ENCODE measurements at regions not wholly inside any gene's neighbourhood (a gene's known extent, or its start where the extent isn't known, plus 50 kb on each side); places are given as distances from the start of the nearest gene placed in this dataset.

DNA sequence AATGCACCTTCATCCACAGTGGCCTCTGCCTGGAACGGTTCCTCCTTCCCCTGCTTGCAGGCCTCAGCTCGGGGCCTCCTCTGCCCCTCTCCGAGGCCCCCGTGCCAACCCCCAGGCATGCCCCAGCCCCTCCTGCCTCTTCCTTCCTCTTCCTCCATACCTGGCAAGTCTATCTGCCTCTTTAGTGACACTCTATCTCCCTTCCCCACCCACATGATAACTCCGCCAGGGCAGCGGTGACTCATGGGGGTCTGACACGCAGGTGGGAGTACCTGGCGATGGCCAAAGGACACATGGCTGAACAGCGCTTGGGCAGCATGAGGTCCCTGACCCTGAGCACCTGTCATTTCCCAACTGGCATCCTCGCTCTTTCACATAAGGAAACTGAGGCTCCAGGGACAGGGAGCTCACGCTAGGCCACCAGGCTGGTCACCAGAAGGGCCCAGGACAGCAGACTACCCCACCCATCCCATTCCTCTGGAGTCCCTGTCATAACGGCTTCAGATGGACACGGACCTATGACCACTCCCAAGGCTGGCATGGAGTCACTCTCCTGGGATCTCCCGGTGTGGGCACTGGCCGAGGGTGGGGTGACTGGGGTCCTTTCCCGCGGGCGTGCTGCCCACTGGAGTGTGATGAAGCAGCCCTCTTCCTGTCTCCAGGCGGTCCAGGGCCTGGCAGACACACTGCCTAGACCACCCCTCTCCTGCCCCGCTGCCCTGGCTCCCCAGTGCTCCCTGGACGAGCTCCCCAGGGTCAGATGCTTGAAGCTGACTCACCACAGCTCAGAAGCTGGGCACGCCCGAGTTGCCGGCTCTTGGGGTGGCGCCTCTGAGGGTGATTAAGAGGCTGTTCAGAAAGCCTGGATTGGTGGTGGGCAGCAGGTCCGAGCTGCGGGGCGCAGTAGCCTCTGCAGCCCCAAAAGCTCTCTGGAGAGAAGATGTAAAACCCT is 100.6 kb downstream of the ENGASE start:
- TF ChIP-seq SREBF2 (IDR thresholded peaks at IDR 0.05): no peak
- POLR2A ChIA-PET: no interaction called here
- no peak for FAIRE-seq
- Histone ChIP-seq H3K27ac (peak overlapping the region in 1 of 2 experiments; percentile 28; a peak in 1 of 6 replicates), H3K4me3 (no peak overlapping the region), H3K4me1 (peaks cover 11% of the 10 kb centered on the region; the same call in 1 of the 3 replicates), H3K9me3 (no peaks in the 10 kb centered on the region), H3K4me2 (peak overlapping the region; percentile 22; the same call in 2 of the 3 replicates)
- peak in 1 of 2 experiments; percentile 24 for DNase-seq (ENCODE audit: low read depth in 1 of 2, low spot score in 1 of 2)
- CTCF ChIA-PET: interaction anchor here (0.5 to 13.2 kb wide), 6 partner anchors 13 to 217 kb away, joined by 3 to 125 read pairs (median 10); no protein-coding TSS in a partner anchor
- WGBS (ENCODE audit: missing lambda C conversion rate): 72% methylated on average over 15 of the region's 28 CpGs
- ATAC-seq: peak; percentile 44 to 49; a peak in 4 of 6 replicates

DNA sequence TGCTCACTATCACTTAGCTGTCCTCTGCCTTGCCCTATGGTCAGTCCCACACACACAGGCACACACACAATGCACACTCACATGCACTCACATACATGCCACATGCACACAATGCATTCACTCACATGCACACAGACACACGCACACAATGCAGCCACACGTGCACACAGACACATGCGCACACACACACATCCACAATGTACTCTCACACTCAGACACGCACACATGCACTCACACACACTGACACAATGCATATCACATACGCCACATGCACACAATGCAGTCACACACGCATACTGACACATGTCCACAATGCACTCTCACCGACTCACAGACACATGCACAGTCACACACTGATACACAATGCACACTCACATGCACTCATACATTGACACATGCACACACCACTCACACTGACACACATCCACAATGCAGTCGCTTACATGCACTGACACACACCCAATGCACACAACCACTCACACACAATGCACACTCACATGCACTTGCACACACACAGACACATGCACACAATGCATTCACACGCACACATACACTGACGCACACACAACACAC is 99.7 kb downstream of the ENGASE start:
- no peak for FAIRE-seq
- TF ChIP-seq RCOR1 (IDR thresholded peaks at IDR 0.05; ENCODE audit: low read depth, low read length) (no peak), BHLHE40 (IDR thresholded peaks at IDR 0.05; ENCODE audit: low read depth, low read length) (no peak), NR3C1 (IDR thresholded peaks at IDR 0.05) (no peak), PHF8 (IDR thresholded peaks at IDR 0.05; ENCODE audit: borderline replicate concordance, low read depth) (no peak), SMC3 (IDR thresholded peaks at IDR 0.05) (no peak), POLR2A (IDR thresholded peaks at IDR 0.05; ENCODE audit: low read length) (no peak; the same call in 1 of the 2 replicates), FOXS1 (CRISPR knock-in tag; IDR thresholded peaks at IDR 0.05) (no peak), CBX2 (IDR thresholded peaks at IDR 0.05; ENCODE audit: borderline replicate concordance, low read depth) (no peak), MYC (IDR thresholded peaks at IDR 0.05; ENCODE audit: borderline replicate concordance, low read length) (no peak), MAFK (IDR thresholded peaks at IDR 0.05; ENCODE audit: partially characterized antibody) (no peak), TP53 (CRISPR knock-in tag; IDR thresholded peaks at IDR 0.05) (no peak)
- TF ChIP-seq, protein P1, sequence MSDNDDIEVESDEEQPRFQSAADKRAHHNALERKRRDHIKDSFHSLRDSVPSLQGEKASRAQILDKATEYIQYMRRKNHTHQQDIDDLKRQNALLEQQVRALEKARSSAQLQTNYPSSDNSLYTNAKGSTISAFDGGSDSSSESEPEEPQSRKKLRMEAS (IDR thresholded peaks at IDR 0.05): no peak
- TF ChIP-seq, protein P2, sequence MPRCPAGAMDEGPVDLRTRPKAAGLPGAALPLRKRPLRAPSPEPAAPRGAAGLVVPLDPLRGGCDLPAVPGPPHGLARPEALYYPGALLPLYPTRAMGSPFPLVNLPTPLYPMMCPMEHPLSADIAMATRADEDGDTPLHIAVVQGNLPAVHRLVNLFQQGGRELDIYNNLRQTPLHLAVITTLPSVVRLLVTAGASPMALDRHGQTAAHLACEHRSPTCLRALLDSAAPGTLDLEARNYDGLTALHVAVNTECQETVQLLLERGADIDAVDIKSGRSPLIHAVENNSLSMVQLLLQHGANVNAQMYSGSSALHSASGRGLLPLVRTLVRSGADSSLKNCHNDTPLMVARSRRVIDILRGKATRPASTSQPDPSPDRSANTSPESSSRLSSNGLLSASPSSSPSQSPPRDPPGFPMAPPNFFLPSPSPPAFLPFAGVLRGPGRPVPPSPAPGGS (IDR thresholded peaks at IDR 0.05): no peak
- TF ChIP-seq, protein P3, sequence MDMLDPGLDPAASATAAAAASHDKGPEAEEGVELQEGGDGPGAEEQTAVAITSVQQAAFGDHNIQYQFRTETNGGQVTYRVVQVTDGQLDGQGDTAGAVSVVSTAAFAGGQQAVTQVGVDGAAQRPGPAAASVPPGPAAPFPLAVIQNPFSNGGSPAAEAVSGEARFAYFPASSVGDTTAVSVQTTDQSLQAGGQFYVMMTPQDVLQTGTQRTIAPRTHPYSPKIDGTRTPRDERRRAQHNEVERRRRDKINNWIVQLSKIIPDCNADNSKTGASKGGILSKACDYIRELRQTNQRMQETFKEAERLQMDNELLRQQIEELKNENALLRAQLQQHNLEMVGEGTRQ (IDR thresholded peaks at IDR 0.05): no peak
- DNase-seq (ENCODE audit: low read depth in 1 of 2, low spot score in 1 of 2): no peak
- WGBS (ENCODE audit: missing lambda C conversion rate): 94% methylated on average over 9 of the region's 10 CpGs
- POLR2A ChIA-PET: no interaction called here
- no peak overlapping the region for H3K4me3 ChIP-seq
- H3K27ac ChIP-seq: no peak overlapping the region
- ATAC-seq: no peak
- CTCF ChIA-PET: interaction anchor here (0.5 to 13.2 kb wide), 5 partner anchors 13 to 217 kb away, joined by 3 to 125 read pairs (median 10); no protein-coding TSS in a partner anchor
- H3K9me3 ChIP-seq: no peaks in the 10 kb centered on the region
- peaks cover 11% of the 10 kb centered on the region; the same call in 1 of the 3 replicates for H3K4me1 ChIP-seq
- no peak overlapping the region for H3K4me2 ChIP-seq

DNA sequence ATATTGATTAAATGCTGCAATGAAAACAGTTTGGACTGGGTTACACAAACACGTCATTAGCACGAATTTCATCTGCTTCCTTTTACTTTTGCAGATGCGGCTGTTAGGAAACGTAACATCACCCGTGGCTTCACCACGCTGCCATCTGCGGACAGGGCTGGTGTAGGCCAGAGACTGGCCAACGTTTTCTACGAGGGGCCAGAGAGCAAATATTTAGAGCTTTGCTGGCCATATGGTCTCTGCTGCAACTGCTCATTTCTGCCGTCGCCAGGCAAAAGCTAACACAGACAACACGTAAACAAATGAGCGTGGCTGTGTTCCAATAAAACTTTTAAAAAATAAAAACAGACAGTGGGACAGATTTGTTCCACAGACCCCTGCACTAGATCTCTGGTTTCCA is 96.6 kb downstream of the ENGASE start:
- Histone ChIP-seq H3K4me3 (no peak overlapping the region), H3K4me2 (no peak overlapping the region), H3K4me1 (peaks cover 11% of the 10 kb centered on the region; the same call in 1 of the 3 replicates), H3K9me3 (no peaks in the 10 kb centered on the region), H3K27ac (no peak overlapping the region)
- DNase-seq (ENCODE audit: low read depth in 1 of 2, low spot score in 1 of 2) (no peak), ATAC-seq (no peak), FAIRE-seq (no peak)
- no peak for TF ChIP-seq CHD2 (IDR thresholded peaks at IDR 0.05; ENCODE audit: low read length, partially characterized antibody)
- no peak for TF ChIP-seq TFCP2L1 (CRISPR knock-in tag; IDR thresholded peaks at IDR 0.05)
- no peak for TF ChIP-seq FOSL2 (IDR thresholded peaks at IDR 0.05)
- no peak for TF ChIP-seq FOSL2 (CRISPR knock-in tag; IDR thresholded peaks at IDR 0.05)
- no peak for TF ChIP-seq KDM5A (IDR thresholded peaks at IDR 0.05)
- no peak for TF ChIP-seq RCOR1 (IDR thresholded peaks at IDR 0.05; ENCODE audit: low read depth, low read length)
- no peak for TF ChIP-seq RARB (CRISPR knock-in tag; IDR thresholded peaks at IDR 0.05)
- TF ChIP-seq NFE2L2 (conservative IDR thresholded peaks at IDR 0.05; ENCODE audit: low read length): no peak
- ChIA-PET CTCF (interaction anchor here (0.6 to 13.2 kb wide), 3 partner anchors 17 to 715 kb away, joined by 3 to 125 read pairs (median 5); no protein-coding TSS in a partner anchor), POLR2A (interaction anchor here (1.3 kb wide), 1 partner anchor 18 kb away, joined by 3 read pairs; no protein-coding TSS in a partner anchor)
- WGBS (ENCODE audit: missing lambda C conversion rate): 68% methylated on average over 13 of the region's 13 CpGs

All from A549 (cell line).